HepG2 (cell line): ENCODE measurements at regions not wholly inside any gene's neighbourhood (a gene's known extent, or its start where the extent isn't known, plus 50 kb on each side); places are given as distances from the start of the nearest gene placed in this dataset.

ENCODE experiments used
- ATAC-seq: fragments of 200-7000 bp; cut with Tn5 transposase; 3 replicates; pipeline ENCODE4 v1.9.1; 2020; ENCODE audit warnings: mild to moderate bottlenecking, moderate library complexity
- BruUV-seq: library from RNA; stranded (reverse); fragments of 400-500 nt; replicated peaks from 2 replicates; lab custom pipeline; 2021; lab: Mats Ljungman, UMichigan
- CTCF ChIA-PET: fragments of 300-600 bp; formaldehyde crosslinking; extraction: SDS; loops from one replicate; lab custom pipeline; 2021; ENCODE audit warnings: low total read pairs, inconsistent platforms, low intra/inter-chr PET ratio; lab: Yijun Ruan, JAX
- POLR2A ChIA-PET: fragments of 350-600 bp; sonication (Branson Sonifier 250); formaldehyde crosslinking; loops from one replicate; lab custom pipeline; 2020; ENCODE audit warnings: antibody characterized with exemption, inconsistent platforms; lab: Yijun Ruan, JAX
- DNase-seq: peaks from one replicate; pipeline ENCODE4 v3.0.0-alpha.2; 2015; ENCODE audit warnings: low spot score
- FAIRE-seq: peaks from 3 replicates; lab custom pipeline; 2011; peaks lifted over from hg19 to GRCh38; lab: Jason Lieb, UNC
- H2AFZ ChIP-seq: one replicate; pipeline ENCODE4 v1.6.1; 2011; ENCODE audit warnings: low read length, inconsistent platforms
- H3K27ac ChIP-seq: fragments of 300-600 bp; 3 replicates; pipeline ENCODE4 v1.8.0; 2011; ENCODE audit warnings: mixed run types, mild to moderate bottlenecking, mixed read lengths, low read length, inconsistent platforms; ENCODE audit not compliant: insufficient read depth; ENCODE audit errors: extremely low read length
- H3K27me3 ChIP-seq, 2 experiments: fragments of 200-600 bp in 1 of 2; 2 replicates in 1 of 2; 3 replicates in 1 of 2; pipeline versions ENCODE4 v1.6.0 to v1.8.0; 2011; ENCODE audit warnings: low read length in 2 of 2, mild to moderate bottlenecking in 2 of 2, moderate library complexity in 2 of 2, inconsistent platforms in 1 of 2; ENCODE audit not compliant: insufficient read depth in 2 of 2, control insufficient read depth in 1 of 2
- H3K36me3 ChIP-seq, 2 experiments: fragments of 200-600 bp in 1 of 2; replicated peaks in 1 of 2; 2 replicates in 1 of 2; 3 replicates in 1 of 2; pipeline versions ENCODE4 v1.5.1 to v1.8.0; 2011; ENCODE audit warnings: low read length in 2 of 2, inconsistent platforms in 1 of 2; ENCODE audit not compliant: insufficient read depth in 2 of 2, control insufficient read depth in 1 of 2
- H3K4me1 ChIP-seq: 2 replicates; pipeline ENCODE4 v1.5.1; 2012; ENCODE audit warnings: low read length, inconsistent platforms; ENCODE audit not compliant: insufficient read depth
- H3K4me2 ChIP-seq: 2 replicates; pipeline ENCODE4 v1.6.0; 2011; ENCODE audit warnings: low read depth, low read length, inconsistent platforms
- H3K4me3 ChIP-seq, 3 experiments: fragments of 200-600 bp in 1 of 3; sonication (generic), shearing (Covaris generic) in 1 of 3; replicated peaks in 1 of 3; 2 replicates each; pipeline ENCODE4 v1.5.1; 2011 to 2016; ENCODE audit warnings: low read length in 3 of 3, inconsistent platforms in 2 of 3, low read depth in 2 of 3, mild to moderate bottlenecking in 2 of 3, control low read depth in 1 of 3, mixed read lengths in 1 of 3; ENCODE audit not compliant: insufficient read depth in 1 of 3
- H3K79me2 ChIP-seq: one replicate; pipeline ENCODE4 v1.6.1; 2011; ENCODE audit warnings: low read length, inconsistent platforms; ENCODE audit not compliant: insufficient read depth
- H3K9ac ChIP-seq: 2 replicates; pipeline ENCODE4 v1.6.0; 2011; ENCODE audit warnings: mild to moderate bottlenecking, low read depth, low read length, inconsistent platforms; ENCODE audit not compliant: insufficient read depth
- H3K9me3 ChIP-seq: 2 replicates; pipeline ENCODE4 v1.5.1; 2012; ENCODE audit warnings: mild to moderate bottlenecking, low read length
- H4K20me1 ChIP-seq: 2 replicates; pipeline ENCODE4 v1.6.0; 2011; ENCODE audit warnings: inconsistent platforms, mild to moderate bottlenecking, low read length, moderate library complexity; ENCODE audit not compliant: insufficient read depth
- CHD4 ChIP-seq: fragments of 200-600 bp; sonication (generic); IDR thresholded peaks from 2 replicates; pipeline ENCODE4 v1.7.0; 2017; ENCODE audit warnings: mild to moderate bottlenecking, low read length, borderline replicate concordance
- GATA4 ChIP-seq: sonication (generic); IDR thresholded peaks from 2 replicates; pipeline ENCODE4 v1.6.1; 2016; ENCODE audit warnings: antibody characterized with exemption, low read depth, borderline replicate concordance
- KAT7 ChIP-seq: IDR thresholded peaks from 2 replicates; pipeline ENCODE4 v1.6.1; 2018; ENCODE audit warnings: borderline replicate concordance, missing compliant biosample characterization
- KLF13 ChIP-seq: sonication (generic); formaldehyde crosslinking; IDR thresholded peaks from 2 replicates; pipeline ENCODE4 v1.4.0; 2020; ENCODE audit warnings: mild to moderate bottlenecking, missing genetic modification reagents
- PHF5A ChIP-seq: IDR thresholded peaks from one replicate; pipeline ENCODE4 v1.6.1; 2018; ENCODE audit warnings: low read depth, missing genetic modification reagents; ENCODE audit not compliant: unreplicated experiment
- RFX3 ChIP-seq: IDR thresholded peaks from 2 replicates; pipeline ENCODE4 v1.6.1; 2016; ENCODE audit warnings: missing biosample characterization, missing genetic modification reagents
- RFXANK ChIP-seq: IDR thresholded peaks from 2 replicates; pipeline ENCODE4 v1.6.1; 2016
- SNAPC2 ChIP-seq: sonication (generic); formaldehyde crosslinking; IDR thresholded peaks from 2 replicates; pipeline ENCODE4 v1.8.1; 2022; ENCODE audit warnings: mild to moderate bottlenecking, missing genetic modification reagents
- ZNF296 ChIP-seq: sonication (generic); formaldehyde crosslinking; conservative IDR thresholded peaks from 2 replicates; pipeline ENCODE4 v1.5.0; 2020; ENCODE audit warnings: mild to moderate bottlenecking, missing genetic modification reagents
- ZNF350 ChIP-seq: sonication (generic); formaldehyde crosslinking; IDR thresholded peaks from 2 replicates; pipeline ENCODE4 v1.4.0; 2020; ENCODE audit warnings: mild to moderate bottlenecking, low read depth, missing genetic modification reagents, borderline replicate concordance
- ZNF549 ChIP-seq: sonication (generic); formaldehyde crosslinking; IDR thresholded peaks from 2 replicates; pipeline ENCODE4 v1.5.0; 2020; ENCODE audit warnings: missing genetic modification reagents
- ZNF597 ChIP-seq: sonication (generic); formaldehyde crosslinking; IDR thresholded peaks from 2 replicates; pipeline ENCODE4 v1.5.0; 2020; ENCODE audit warnings: missing genetic modification reagents
- ZNF598 ChIP-seq: sonication (generic); formaldehyde crosslinking; IDR thresholded peaks from 2 replicates; pipeline ENCODE4 v1.5.1; 2020; ENCODE audit warnings: mild to moderate bottlenecking, missing genetic modification reagents, borderline replicate concordance
- WGBS: methylation state at CpG from one replicate; pipeline ENCODE4 v1.1.6; 2017; ENCODE audit warnings: low lambda C conversion rate; 5-methylcytosine and 5-hydroxymethylcytosine counted together
- in situ Hi-C: cut with HindIII; loops from 2 replicates; pipeline ENCODE4 v1.10.0; 2017; ENCODE audit warnings: low pct_unique_long_range_greater_than_20kb; ENCODE audit not compliant: extremely low pct_ligation_motif_present
- intact Hi-C: fragments of 100-400 bp; cut with micrococcal nuclease; formaldehyde crosslinking; loops from one replicate; pipeline ENCODE4 v1.10.0; 2022; ENCODE audit not compliant: unreplicated experiment
- TF ChIP-seq, protein P1 (sequence below): sonication (generic); formaldehyde crosslinking; IDR thresholded peaks from 2 replicates; pipeline ENCODE4 v1.8.1; 2023; ENCODE audit warnings: mild to moderate bottlenecking, missing genetic modification reagents

GRCh38 chr10:108901781-108902618 is 1021.3 kb downstream of the XPNPEP1 start:
- no peak for FAIRE-seq
- POLR2A ChIA-PET = no interaction called here

GRCh38 chr10:108899670-108900069 is 1023.6 kb downstream of the XPNPEP1 start:
- Histone ChIP-seq H3K27me3 (no peaks in the 10 kb centered on the region), H3K4me3 (no peak overlapping the region), H3K9me3 (peaks cover 14% of the 10 kb centered on the region)
- POLR2A ChIA-PET = no interaction called here
- FAIRE-seq = no peak
- 30% methylated on average over 3 of the region's 3 CpGs for WGBS
- BruUV-seq = no TSS peak
- TF ChIP-seq ZNF597 (CRISPR knock-in tag) (no peak), ZNF296 (CRISPR knock-in tag) (no peak), ZNF598 (CRISPR knock-in tag) (no peak), SNAPC2 (CRISPR knock-in tag) (no peak), KLF13 (no peak), KAT7 (no peak), ZNF350 (CRISPR knock-in tag) (no peak), RFXANK (CRISPR knock-in tag) (no peak), PHF5A (CRISPR knock-in tag) (no peak), CHD4 (no peak), ZNF549 (CRISPR knock-in tag) (no peak)
- TF ChIP-seq, protein P1, sequence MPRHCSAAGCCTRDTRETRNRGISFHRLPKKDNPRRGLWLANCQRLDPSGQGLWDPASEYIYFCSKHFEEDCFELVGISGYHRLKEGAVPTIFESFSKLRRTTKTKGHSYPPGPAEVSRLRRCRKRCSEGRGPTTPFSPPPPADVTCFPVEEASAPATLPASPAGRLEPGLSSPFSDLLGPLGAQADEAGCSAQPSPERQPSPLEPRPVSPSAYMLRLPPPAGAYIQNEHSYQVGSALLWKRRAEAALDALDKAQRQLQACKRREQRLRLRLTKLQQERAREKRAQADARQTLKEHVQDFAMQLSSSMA (CRISPR knock-in tag) = no peak
- TF ChIP-seq, all 625 proteins: peak for 0
- Histone ChIP-seq H3K9ac (no peak overlapping the region), H3K4me2 (no peak overlapping the region), H3K36me3 (no peaks in the 10 kb centered on the region), H3K4me1 (no peaks in the 10 kb centered on the region), H3K79me2 (no peaks in the 10 kb centered on the region), H4K20me1 (no peaks in the 10 kb centered on the region), H2AFZ (no peak overlapping the region), H3K27ac (no peak overlapping the region)
- DNase-seq = no peak
- in situ Hi-C loops (no loop called here), intact Hi-C loops (no loop called here)
- CTCF ChIA-PET = no interaction called here
- ATAC-seq = no peak

More at GRCh38 chr10:108901781-108902618, 1021.3 kb downstream of the XPNPEP1 start:
- DNase-seq = no peak
- Histone ChIP-seq H3K4me2 (no peak overlapping the region), H3K27ac (no peak overlapping the region), H3K9me3 (peaks cover 5% of the 10 kb centered on the region; the same call in 1 of the 2 replicates), H3K27me3 (no peaks in the 10 kb centered on the region), H2AFZ (no peak overlapping the region), H3K79me2 (no peaks in the 10 kb centered on the region), H3K4me3 (no peak overlapping the region), H3K4me1 (no peaks in the 10 kb centered on the region), H3K9ac (no peak overlapping the region), H3K36me3 (no peaks in the 10 kb centered on the region), H4K20me1 (no peaks in the 10 kb centered on the region)
- TF ChIP-seq GATA4 (no peak), RFX3 (no peak)
- WGBS = 16% methylated on average over 4 of the region's 4 CpGs
- BruUV-seq = no TSS peak
- intact Hi-C loops (no loop called here), in situ Hi-C loops (no loop called here)
- ATAC-seq = no peak
- CTCF ChIA-PET = no interaction called here
